ENCODE measurements at regions not wholly inside any gene's neighbourhood (a gene's known extent, or its start where the extent isn't known, plus 50 kb on each side); places are given as distances from the start of the nearest gene placed in this dataset.

GRCh38 chr15:85976986-85977385 is 102.7 kb upstream of the AGBL1 start:
- no peak for DNase-seq (ENCODE audit: low read depth in 2 of 2)

DNA sequence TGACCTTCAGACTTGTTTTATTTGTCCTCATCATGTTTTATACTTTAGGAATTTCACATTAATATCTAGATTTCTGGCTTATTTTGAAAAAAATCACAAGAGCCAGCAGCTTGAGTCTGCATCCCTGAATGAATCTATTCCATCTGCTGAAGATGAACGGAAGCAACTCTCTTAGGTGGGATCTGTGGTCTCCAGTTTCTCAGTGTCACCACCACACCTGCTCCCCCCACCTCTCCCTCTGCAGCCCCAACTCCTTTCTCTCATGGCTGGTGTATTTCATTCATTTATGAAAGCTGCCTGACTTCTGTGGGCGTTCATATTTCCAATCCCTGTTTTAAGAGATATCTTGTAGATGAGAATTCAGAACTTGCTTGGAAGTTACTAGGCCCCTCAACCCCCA is 102.1 kb upstream of the AGBL1 start:
- no peak for DNase-seq (ENCODE audit: low read depth in 2 of 2)

DNA sequence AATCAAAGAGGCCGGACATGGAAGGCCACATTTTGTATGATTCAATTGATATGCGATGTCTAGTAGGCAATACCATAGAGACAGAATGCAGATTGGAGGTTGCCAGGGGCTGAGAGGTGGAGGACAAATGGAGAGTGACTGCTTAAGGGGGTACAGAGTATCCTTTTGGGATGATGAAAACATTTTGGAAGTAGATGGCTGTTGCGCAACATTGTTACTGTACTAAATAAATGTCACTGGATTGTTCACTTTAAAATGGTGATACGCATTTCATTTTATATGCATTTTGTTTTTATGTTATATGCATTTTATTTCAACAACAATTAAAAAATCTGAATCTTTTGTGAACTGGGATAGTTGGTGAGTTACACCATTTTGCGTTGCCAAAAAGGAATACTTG is 99.7 kb upstream of the AGBL1 start:
- DNase-seq (ENCODE audit: low read depth in 2 of 2): no peak

- DNase-seq (ENCODE audit: low read depth in 2 of 2): no peak
Measured at GRCh38 chr15:85980946-85981345, 98.7 kb upstream of the AGBL1 start.

DNA sequence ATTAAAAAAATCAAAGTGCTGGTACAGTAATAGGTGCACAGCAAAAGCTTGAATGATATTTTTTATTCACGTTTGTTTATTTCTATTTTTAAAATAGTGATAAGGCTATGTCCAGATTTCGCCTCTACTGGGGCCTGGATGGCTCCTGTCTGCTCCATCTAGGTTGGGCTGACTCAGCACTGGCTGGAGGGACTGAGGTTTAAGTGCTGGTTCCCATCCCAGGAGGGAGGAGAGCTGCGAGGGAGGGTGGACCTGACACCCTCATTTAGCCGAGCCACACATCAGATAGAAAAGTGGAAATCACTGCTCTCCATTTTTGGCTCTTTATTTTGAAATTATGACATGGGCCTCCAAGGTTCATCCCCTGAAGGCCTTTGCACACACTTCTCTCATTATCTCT is 95.4 kb upstream of the AGBL1 start:
- no peak for DNase-seq (ENCODE audit: low read depth in 2 of 2)

GRCh38 chr15:85986116-85986515 is 93.6 kb upstream of the AGBL1 start:
- no peak for DNase-seq (ENCODE audit: low read depth in 2 of 2)

GRCh38 chr15:85986741-85987140 is 92.9 kb upstream of the AGBL1 start:
- DNase-seq (ENCODE audit: low read depth in 2 of 2): no peak

- DNase-seq (ENCODE audit: low read depth in 2 of 2): no peak
Measured at GRCh38 chr15:85988741-85989140, 90.9 kb upstream of the AGBL1 start.

GRCh38 chr15:85992224-85992623 is 87.4 kb upstream of the AGBL1 start:
- no peak for DNase-seq (ENCODE audit: low read depth in 2 of 2)

- no peak for DNase-seq (ENCODE audit: low read depth in 2 of 2)
Measured at GRCh38 chr15:85993116-85993515, 86.6 kb upstream of the AGBL1 start.

- DNase-seq (ENCODE audit: low read depth in 2 of 2): no peak
Measured at GRCh38 chr15:85997618-85998017, 82.1 kb upstream of the AGBL1 start.

DNA sequence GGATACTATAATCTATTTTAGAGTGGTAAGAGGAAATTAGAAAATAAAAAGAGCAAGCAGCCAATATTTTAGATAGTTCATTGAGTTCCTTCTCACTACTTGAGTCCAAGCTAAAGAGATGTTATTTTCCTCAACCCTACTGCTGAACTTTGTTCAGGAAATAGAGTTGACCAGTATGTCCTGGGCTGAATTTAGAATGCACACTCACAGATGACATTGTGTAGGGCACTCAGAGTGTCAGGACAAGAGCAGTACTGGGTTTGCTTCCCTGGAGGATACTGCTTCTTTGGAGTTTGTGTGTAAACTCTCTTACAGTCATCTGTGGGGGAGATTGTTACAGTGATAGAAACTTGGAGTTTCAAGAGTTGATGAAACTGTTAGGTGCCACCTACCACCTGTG is 80.0 kb upstream of the AGBL1 start:
- DNase-seq (ENCODE audit: low read depth in 2 of 2): no peak

DNA sequence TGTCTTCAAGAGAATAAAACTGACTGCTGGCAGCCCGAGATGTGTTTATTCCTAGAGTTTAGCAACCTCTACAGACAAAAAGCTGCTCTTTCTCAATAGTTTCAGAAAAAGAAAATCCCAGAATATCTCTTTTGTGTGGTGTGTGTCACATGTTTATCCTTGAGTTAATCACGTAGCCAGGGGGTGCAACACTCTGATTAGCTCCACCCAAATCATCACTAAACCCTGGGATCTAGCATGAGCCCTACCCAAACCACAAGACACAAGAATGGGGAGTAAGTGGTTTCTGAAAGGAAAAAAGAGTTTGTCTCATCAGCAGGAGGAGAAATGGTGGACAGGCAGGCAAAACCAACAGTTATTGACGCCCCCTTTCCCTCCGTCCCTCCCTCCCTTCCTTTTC is 78.5 kb upstream of the AGBL1 start:
- DNase-seq (ENCODE audit: low read depth in 2 of 2): no peak

- DNase-seq (ENCODE audit: low read depth in 2 of 2): no peak
Measured at GRCh38 chr15:86002444-86002843, 77.2 kb upstream of the AGBL1 start.

DNA sequence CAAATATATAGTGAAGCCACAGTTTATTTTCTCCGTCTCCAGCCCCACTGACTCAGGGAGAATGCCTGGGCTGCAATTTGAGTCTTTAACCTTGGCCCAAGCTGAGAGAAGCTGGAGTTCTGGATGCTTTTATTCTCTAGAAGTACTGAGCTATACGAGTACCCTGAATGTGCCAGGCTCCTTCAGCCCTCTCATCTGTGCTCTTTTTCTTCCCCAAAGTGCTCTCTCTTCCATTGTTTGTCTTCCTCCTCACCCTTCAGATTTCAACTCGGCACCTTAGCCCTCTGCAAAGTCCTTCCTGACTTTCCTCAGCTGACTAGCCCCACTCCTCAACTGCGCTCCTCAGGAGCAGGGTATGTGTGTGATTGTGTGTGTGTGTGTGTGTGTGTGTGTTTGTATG is 75.6 kb upstream of the AGBL1 start:
- DNase-seq (ENCODE audit: low read depth in 2 of 2): no peak

DNA sequence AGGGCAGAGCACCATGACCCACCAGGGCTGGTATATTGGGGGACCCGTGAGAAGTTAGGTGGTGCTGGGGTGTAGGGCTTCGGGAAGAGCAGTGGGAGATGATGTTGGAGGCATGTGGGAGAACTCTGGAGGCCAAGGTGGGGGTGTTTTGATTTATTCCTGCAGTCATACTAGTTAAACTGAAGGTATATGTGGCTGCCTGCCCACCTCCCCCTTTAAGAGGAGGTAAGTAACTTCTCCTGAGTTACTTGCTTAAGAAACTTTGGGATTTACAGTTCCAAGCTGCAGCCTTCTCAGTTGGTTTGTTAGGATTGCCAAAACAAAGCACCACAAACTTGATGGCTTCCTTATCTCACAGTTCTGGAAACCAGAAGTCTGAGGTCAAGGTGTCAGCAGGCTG is 73.1 kb upstream of the AGBL1 start:
- DNase-seq (ENCODE audit: low read depth in 2 of 2): no peak

- DNase-seq (ENCODE audit: low read depth in 2 of 2): no peak
Measured at GRCh38 chr15:86009727-86010126, 69.9 kb upstream of the AGBL1 start.

DNA sequence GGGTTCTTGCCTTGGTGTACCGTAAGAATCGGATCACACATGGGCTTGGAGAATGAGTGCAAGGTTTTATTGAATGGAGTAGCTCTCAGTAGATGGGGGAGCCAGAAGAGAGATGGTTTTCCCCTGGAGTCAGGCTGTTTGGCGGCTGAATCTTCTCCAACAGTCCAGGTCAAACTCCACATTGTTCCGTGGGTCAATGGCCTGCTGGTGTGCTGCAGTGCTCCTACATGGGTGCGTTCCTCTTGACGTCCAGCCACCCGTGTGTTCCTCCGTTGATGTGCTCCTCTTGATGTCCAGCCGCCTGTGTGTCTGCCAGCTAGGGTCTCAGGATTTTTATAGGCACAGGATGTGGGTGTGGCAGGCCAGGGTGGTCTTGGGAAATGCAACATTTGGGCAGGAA is 69.3 kb upstream of the AGBL1 start:
- no peak for DNase-seq (ENCODE audit: low read depth in 2 of 2)

DNA sequence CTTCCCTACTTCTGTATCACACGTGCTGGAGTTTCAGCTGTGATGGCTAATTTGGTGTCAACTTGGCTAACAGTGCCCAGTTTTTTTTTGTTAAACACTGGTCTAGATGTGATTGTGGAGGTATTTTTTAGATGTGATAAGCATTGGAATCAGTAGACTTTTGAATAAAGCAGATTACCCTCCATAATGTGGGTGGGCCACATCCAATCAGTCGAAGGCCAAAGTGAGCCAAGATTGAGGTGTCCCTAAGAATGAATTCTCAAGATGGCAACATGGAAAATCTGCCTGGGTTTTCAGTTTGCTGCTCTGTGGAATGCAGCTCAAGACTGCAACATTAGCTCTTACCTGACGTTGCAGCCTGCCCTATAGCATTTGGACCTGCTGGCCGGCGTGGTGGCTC is 68.8 kb upstream of the AGBL1 start:
- no peak for DNase-seq (ENCODE audit: low read depth in 2 of 2)

- DNase-seq (ENCODE audit: low read depth in 2 of 2): no peak
Measured at GRCh38 chr15:86014016-86014415, 65.7 kb upstream of the AGBL1 start.

GRCh38 chr15:86016750-86017149 is 62.9 kb upstream of the AGBL1 start:
- no peak for DNase-seq (ENCODE audit: low read depth in 2 of 2)

DNA sequence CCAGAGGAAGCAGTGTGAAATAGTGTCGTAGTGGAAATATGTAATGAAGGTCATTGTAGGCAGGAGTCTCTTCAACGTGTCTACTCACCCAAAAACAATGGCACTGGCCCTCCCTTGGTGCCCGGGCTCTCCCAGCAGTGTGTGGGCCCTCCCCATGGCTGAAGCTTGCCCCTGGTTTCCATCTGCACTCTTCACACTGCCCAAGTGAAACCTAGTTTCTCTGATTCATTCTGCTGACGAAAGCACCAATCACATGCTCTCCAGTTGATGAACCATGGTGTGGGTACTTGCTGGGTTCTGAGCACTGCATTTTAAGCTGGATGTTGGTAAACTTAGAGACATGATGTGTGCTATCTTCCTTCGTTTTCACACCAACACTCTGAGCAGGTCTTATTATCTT is 61.0 kb upstream of the AGBL1 start:
- no peak for DNase-seq (ENCODE audit: low read depth in 2 of 2)

- DNase-seq (ENCODE audit: low read depth in 2 of 2): no peak
Measured at GRCh38 chr15:86021281-86022264, 58.1 kb upstream of the AGBL1 start.

GRCh38 chr15:86028961-86029360 is 50.7 kb upstream of the AGBL1 start:
- no peak for DNase-seq (ENCODE audit: low read depth in 2 of 2)

Data from stimulated activated CD4-positive, alpha-beta T cell treated with anti-CD3 and anti-CD28 coated beads, Interleukin-12 subunit alpha, Interleukin-12 subunit beta, amount 100 ng/mL, for 24 hours (primary cell).